Eye (tissue), 1 donor: ENCODE measurements at regions not wholly inside any gene's neighbourhood (a gene's known extent, or its start where the extent isn't known, plus 50 kb on each side); places are given as distances from the start of the nearest gene placed in this dataset.

Experiments
- DNase-seq: peaks from one replicate; pipeline ENCODE4 v3.0.0-alpha.2; 2015

GRCh38 chr9:107064378-107064777 lies 201.4 kb downstream of the ZNF462 start:
- DNase-seq, result no peak

GRCh38 chr9:107065549-107065948 lies 202.6 kb downstream of the ZNF462 start:
- DNase-seq, result no peak

- no peak for DNase-seq
Observed at GRCh38 chr9:107067739-107068416, 204.9 kb downstream of the ZNF462 start.

- DNase-seq, result no peak
Observed at GRCh38 chr9:107068581-107068980, 205.6 kb downstream of the ZNF462 start.

GRCh38 chr9:107070586-107070985 lies 207.6 kb downstream of the ZNF462 start:
- no peak for DNase-seq

- no peak for DNase-seq
Observed at GRCh38 chr9:107078061-107078460, 205.0 kb upstream of the RAD23B start.

GRCh38 chr9:107079589-107079988 lies 203.5 kb upstream of the RAD23B start:
- no peak for DNase-seq

- no peak for DNase-seq
Observed at GRCh38 chr9:107080130-107080529, 202.9 kb upstream of the RAD23B start.

GRCh38 chr9:107086460-107086859 lies 196.6 kb upstream of the RAD23B start:
- DNase-seq, result no peak

- no peak for DNase-seq
Observed at GRCh38 chr9:107087222-107087621, 195.9 kb upstream of the RAD23B start.

GRCh38 chr9:107090218-107090617 lies 192.9 kb upstream of the RAD23B start:
- DNase-seq, result no peak

GRCh38 chr9:107093365-107094060 lies 189.6 kb upstream of the RAD23B start:
- DNase-seq, result no peak

- DNase-seq, result no peak
Observed at GRCh38 chr9:107094370-107094769, 188.7 kb upstream of the RAD23B start.

- no peak for DNase-seq
Observed at GRCh38 chr9:107100591-107100990, 182.5 kb upstream of the RAD23B start.

- peak; percentile 2 for DNase-seq
Observed at GRCh38 chr9:107102011-107102410, 181.1 kb upstream of the RAD23B start.

GRCh38 chr9:107103621-107104020 lies 179.5 kb upstream of the RAD23B start:
- DNase-seq, result no peak

GRCh38 chr9:107105784-107106183 lies 177.3 kb upstream of the RAD23B start:
- DNase-seq, result no peak

- DNase-seq, result no peak
Observed at GRCh38 chr9:107106416-107106815, 176.7 kb upstream of the RAD23B start.

- DNase-seq, result no peak
Observed at GRCh38 chr9:107108342-107109130, 174.5 kb upstream of the RAD23B start.

- no peak for DNase-seq
Observed at GRCh38 chr9:107109324-107109723, 173.8 kb upstream of the RAD23B start.

GRCh38 chr9:107110153-107110552 lies 172.9 kb upstream of the RAD23B start:
- no peak for DNase-seq

GRCh38 chr9:107112707-107113243 lies 170.3 kb upstream of the RAD23B start:
- DNase-seq, result no peak

- DNase-seq, result no peak
Observed at GRCh38 chr9:107118863-107119624, 164.0 kb upstream of the RAD23B start.
